H9 (cell line): ENCODE measurements at regions not wholly inside any gene's neighbourhood (a gene's known extent, or its start where the extent isn't known, plus 50 kb on each side); places are given as distances from the start of the nearest gene placed in this dataset.
"Not testable (repeated sequence)": the region's sequence is repeated elsewhere in the genome, so short reads cannot be mapped to it uniquely, and the experiment has no call there.

Source experiments
- DNase-seq: peaks from one replicate; pipeline ENCODE4 v3.0.0-alpha.2; 2017
- H2AFZ ChIP-seq: one replicate; pipeline ENCODE4 v1.6.1; 2013; ENCODE audit warnings: mild to moderate bottlenecking, low read length, control low read depth, moderate library complexity
- H2AK5ac ChIP-seq: 2 replicates; pipeline ENCODE4 v1.6.1; 2013; ENCODE audit warnings: low read length, control low read depth, mixed read lengths; ENCODE audit not compliant: insufficient read length
- H2BK120ac ChIP-seq: one replicate; pipeline ENCODE4 v1.6.1; 2013; ENCODE audit warnings: low read depth, mild to moderate bottlenecking, low read length, control low read depth, inconsistent platforms; ENCODE audit not compliant: poor library complexity, severe bottlenecking
- H2BK12ac ChIP-seq: 2 replicates; pipeline ENCODE4 v1.6.1; 2013; ENCODE audit warnings: low read length, control low read depth, mixed read lengths, low read depth; ENCODE audit not compliant: insufficient read length
- H2BK15ac ChIP-seq: 2 replicates; pipeline ENCODE4 v1.6.1; 2013; ENCODE audit warnings: low read depth, low read length, control low read depth
- H2BK20ac ChIP-seq: one replicate; pipeline ENCODE4 v1.6.1; 2013; ENCODE audit warnings: low read depth, mild to moderate bottlenecking, low read length, control low read depth, inconsistent platforms; ENCODE audit not compliant: poor library complexity, severe bottlenecking
- H2BK5ac ChIP-seq: 2 replicates; pipeline ENCODE4 v1.6.1; 2013; ENCODE audit warnings: low read length, control low read depth, mixed read lengths; ENCODE audit not compliant: insufficient read length
- H3K14ac ChIP-seq: 2 replicates; pipeline ENCODE4 v1.6.1; 2013; ENCODE audit warnings: low read length, control low read depth; ENCODE audit not compliant: insufficient read depth
- H3K18ac ChIP-seq: 2 replicates; pipeline ENCODE4 v1.6.1; 2013; ENCODE audit warnings: low read depth, mild to moderate bottlenecking, mixed read lengths, low read length, control low read depth; ENCODE audit not compliant: insufficient read length
- H3K23ac ChIP-seq: 2 replicates; pipeline ENCODE4 v1.6.1; 2013; ENCODE audit warnings: low read length, control low read depth, mixed read lengths, low read depth; ENCODE audit not compliant: insufficient read length
- H3K23me2 ChIP-seq: 2 replicates; pipeline ENCODE4 v1.6.1; 2013; ENCODE audit warnings: low read depth, mild to moderate bottlenecking, mixed read lengths, low read length, control low read depth; ENCODE audit not compliant: insufficient read length, poor library complexity, severe bottlenecking
- H3K27ac ChIP-seq: 2 replicates; pipeline ENCODE4 v1.5.1; 2013; ENCODE audit warnings: low read length, control low read depth, mixed read lengths, low read depth; ENCODE audit not compliant: insufficient read length
- H3K27me3 ChIP-seq: 2 replicates; pipeline ENCODE4 v1.6.1; 2013; ENCODE audit warnings: low read length, control low read depth, inconsistent platforms; ENCODE audit not compliant: insufficient read depth
- H3K4ac ChIP-seq: 2 replicates; pipeline ENCODE4 v1.6.1; 2013; ENCODE audit warnings: low read depth, mild to moderate bottlenecking, control low read depth, inconsistent platforms, low read length, moderate library complexity
- H3K4me1 ChIP-seq: 2 replicates; pipeline ENCODE4 v1.6.1; 2013; ENCODE audit warnings: low read length, control low read depth, inconsistent platforms; ENCODE audit not compliant: insufficient read depth
- H3K4me2 ChIP-seq: 2 replicates; pipeline ENCODE4 v1.6.1; 2013; ENCODE audit warnings: low read length, control low read depth, mixed read lengths; ENCODE audit not compliant: insufficient read length, insufficient read depth
- H3K56ac ChIP-seq: 2 replicates; pipeline ENCODE4 v1.6.1; 2013; ENCODE audit warnings: low read depth, mild to moderate bottlenecking, mixed read lengths, low read length, control low read depth; ENCODE audit not compliant: insufficient read length
- H3K79me1 ChIP-seq: 2 replicates; pipeline ENCODE4 v1.6.1; 2013; ENCODE audit warnings: low read depth, mild to moderate bottlenecking, moderate library complexity, low read length, control low read depth, inconsistent platforms; ENCODE audit not compliant: insufficient read depth, poor library complexity, severe bottlenecking
- H3K79me2 ChIP-seq: 2 replicates; pipeline ENCODE4 v1.6.1; 2013; ENCODE audit warnings: low read length, control low read depth, inconsistent platforms; ENCODE audit not compliant: insufficient read depth
- H3K9ac ChIP-seq: 2 replicates; pipeline ENCODE4 v1.6.1; 2013; ENCODE audit warnings: low read length, control low read depth, mixed read lengths; ENCODE audit not compliant: insufficient read length; ENCODE audit errors: extremely low read depth
- H3K9me3 ChIP-seq: one replicate; pipeline ENCODE4 v1.6.1; 2013; ENCODE audit warnings: low read depth, low read length, inconsistent platforms; ENCODE audit not compliant: control insufficient read depth
- H3T11ph ChIP-seq: one replicate; pipeline ENCODE4 v1.6.1; 2013; ENCODE audit warnings: mild to moderate bottlenecking, low read length, control low read depth, inconsistent platforms
- H4K20me1 ChIP-seq: one replicate; pipeline ENCODE4 v1.6.1; 2013; ENCODE audit not compliant: control insufficient read depth, insufficient read length, insufficient read depth
- H4K5ac ChIP-seq: 2 replicates; pipeline ENCODE4 v1.6.1; 2013; ENCODE audit warnings: low read depth, mild to moderate bottlenecking, mixed read lengths, low read length, control low read depth; ENCODE audit not compliant: insufficient read length
- H4K8ac ChIP-seq: replicated peaks from 2 replicates; pipeline ENCODE4 v1.6.1; 2013; ENCODE audit warnings: low read length, control low read depth, mixed read lengths, low read depth; ENCODE audit not compliant: insufficient read length
- H4K91ac ChIP-seq: 2 replicates; pipeline ENCODE4 v1.6.1; 2013; ENCODE audit warnings: low read depth, mild to moderate bottlenecking, moderate library complexity, mixed read lengths, low read length, control low read depth; ENCODE audit not compliant: insufficient read length
- H3K27ac Mint-ChIP-seq, 3 experiments: 2 replicates in 2 of 3; 3 replicates in 1 of 3; pipeline ENCODE4 v1.8.0; 2020 to 2021; ENCODE audit warnings: mixed read lengths in 3 of 3, mild to moderate bottlenecking in 1 of 3, moderate library complexity in 1 of 3
- H3K27me3 Mint-ChIP-seq: 2 replicates; pipeline ENCODE4 v1.8.0; 2021; ENCODE audit warnings: low read depth, mild to moderate bottlenecking, moderate library complexity, mixed read lengths
- H3K36me3 Mint-ChIP-seq, 3 experiments: 2 replicates in 2 of 3; 3 replicates in 1 of 3; pipeline ENCODE4 v1.8.0; 2020 to 2021; ENCODE audit warnings: low read depth in 3 of 3, mixed read lengths in 3 of 3; ENCODE audit not compliant: insufficient read depth in 1 of 3
- H3K4me1 Mint-ChIP-seq, 2 experiments: 2 replicates each; pipeline ENCODE4 v1.8.0; 2020; ENCODE audit warnings: mixed read lengths in 2 of 2
- H3K4me3 Mint-ChIP-seq, 2 experiments: 2 replicates in 1 of 2; 3 replicates in 1 of 2; pipeline ENCODE4 v1.8.0; 2020 to 2021; ENCODE audit warnings: mild to moderate bottlenecking in 2 of 2, mixed read lengths in 2 of 2, moderate library complexity in 1 of 2
- H3K9me3 Mint-ChIP-seq, 2 experiments: 2 replicates in 1 of 2; 3 replicates in 1 of 2; pipeline ENCODE4 v1.8.0; 2020; ENCODE audit warnings: mild to moderate bottlenecking in 2 of 2, mixed read lengths in 2 of 2, moderate library complexity in 1 of 2
- WGBS: extraction: QIAGEN DNeasy Blood & Tissue Kit; methylation state at CpG from one replicate; pipeline ENCODE4 v1.1.7; 2013; ENCODE audit warnings: missing lambda C conversion rate, low lambda C conversion rate, mixed read lengths; ENCODE audit not compliant: insufficient read length; ENCODE audit errors: extremely low coverage; 5-methylcytosine and 5-hydroxymethylcytosine counted together

DNA sequence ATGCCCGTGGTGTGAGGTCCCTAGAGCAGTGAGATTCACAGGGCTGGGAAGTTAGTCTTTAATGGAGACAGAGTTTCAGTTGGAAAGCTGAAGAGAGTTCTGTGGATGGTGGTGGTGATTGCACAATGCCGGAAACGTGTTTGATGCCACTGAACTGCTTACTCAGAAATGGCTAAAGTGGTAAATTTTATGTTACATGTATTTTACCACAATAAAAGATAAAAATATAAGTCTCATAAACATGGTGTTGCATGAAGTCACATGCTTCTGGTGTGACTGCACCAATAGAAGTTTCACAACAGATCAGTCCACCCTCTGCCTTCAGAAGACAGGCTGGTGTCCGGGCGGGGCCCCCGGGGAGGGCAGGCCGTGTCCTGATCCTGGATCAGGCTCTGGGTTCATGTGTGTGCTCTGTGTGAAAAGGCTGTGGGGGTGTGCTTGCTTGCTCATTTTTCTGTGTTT is 106.5 kb downstream of the NPIPB11 start:
- not testable (repeated sequence) for H3K27ac Mint-ChIP-seq, H3T11ph ChIP-seq, H3K18ac ChIP-seq, H3K23me2 ChIP-seq, H3K27ac ChIP-seq, H3K9me3 Mint-ChIP-seq, H3K4me3 Mint-ChIP-seq, H3K56ac ChIP-seq, H2BK120ac ChIP-seq, H3K79me1 ChIP-seq, H3K4me1 ChIP-seq, H4K8ac ChIP-seq, H3K36me3 Mint-ChIP-seq, DNase-seq, H4K91ac ChIP-seq, H3K9ac ChIP-seq, H3K14ac ChIP-seq, H3K4me2 ChIP-seq, H4K5ac ChIP-seq, H3K79me2 ChIP-seq, H4K20me1 ChIP-seq, H2BK12ac ChIP-seq, H2AK5ac ChIP-seq, H3K4me1 Mint-ChIP-seq, H2BK5ac ChIP-seq, H3K27me3 Mint-ChIP-seq, H2BK15ac ChIP-seq, H3K4ac ChIP-seq, H2BK20ac ChIP-seq, H2AFZ ChIP-seq, H3K23ac ChIP-seq, H3K27me3 ChIP-seq, H3K9me3 ChIP-seq
- WGBS, result no CpG with 5 or more reads among the region's 7 CpGs

DNA sequence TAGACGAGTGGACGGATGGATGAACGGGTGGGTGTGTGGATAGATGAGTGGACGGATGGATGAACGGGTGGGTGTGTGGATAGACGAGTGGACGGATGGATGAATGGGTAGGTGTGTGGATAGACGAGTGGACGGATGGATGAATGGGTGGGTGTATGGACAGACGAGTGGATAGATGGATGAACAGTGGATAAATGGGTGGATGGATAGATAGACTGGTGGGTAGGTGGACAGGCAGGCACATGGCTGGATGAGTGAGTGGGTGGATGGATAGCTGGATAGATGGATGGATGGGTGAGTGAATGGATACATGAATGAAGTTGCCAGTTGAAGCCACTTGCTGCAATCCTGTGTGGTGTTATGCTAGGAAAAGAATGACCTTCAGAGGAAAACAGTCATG is 107.5 kb downstream of the NPIPB11 start:
- not testable (repeated sequence) for H3K9me3 ChIP-seq, H3K9me3 Mint-ChIP-seq, H2AFZ ChIP-seq, H3K27ac ChIP-seq, H4K5ac ChIP-seq, H3K79me1 ChIP-seq, H3K18ac ChIP-seq, H2AK5ac ChIP-seq, H4K8ac ChIP-seq, H3K4me1 ChIP-seq, H2BK5ac ChIP-seq, H3K23me2 ChIP-seq, H3K79me2 ChIP-seq, H3K27ac Mint-ChIP-seq, H3K4me2 ChIP-seq, H2BK20ac ChIP-seq, H3K9ac ChIP-seq, H2BK12ac ChIP-seq, H3K56ac ChIP-seq, H4K91ac ChIP-seq, H2BK120ac ChIP-seq, H2BK15ac ChIP-seq, H3K27me3 ChIP-seq, H3K23ac ChIP-seq, DNase-seq, H3K4me1 Mint-ChIP-seq, H3K4ac ChIP-seq, H3K36me3 Mint-ChIP-seq, H3K27me3 Mint-ChIP-seq, H3T11ph ChIP-seq, H4K20me1 ChIP-seq, H3K14ac ChIP-seq, H3K4me3 Mint-ChIP-seq
- WGBS, result 100% methylated on average over 3 of the region's 10 CpGs
